T-helper 2 cell treated with Interferon-gamma antibody and Interleukin-4, amounts not matched to agents 5 μg/mL and 100 μg/mL, for 36 hours (primary cell): ENCODE measurements at regions not wholly inside any gene's neighbourhood (a gene's known extent, or its start where the extent isn't known, plus 50 kb on each side); places are given as distances from the start of the nearest gene placed in this dataset.

Experiments used
- DNase-seq: peaks from one replicate; pipeline ENCODE4 v3.0.0; 2021; ENCODE audit warnings: low spot score
- H3K27ac Mint-ChIP-seq: one replicate; pipeline ENCODE4 v1.8.0; 2021; ENCODE audit warnings: mild to moderate bottlenecking, mixed read lengths
- H3K27me3 Mint-ChIP-seq: one replicate; pipeline ENCODE4 v1.8.0; 2021; ENCODE audit warnings: low read depth, mixed read lengths
- H3K36me3 Mint-ChIP-seq: one replicate; pipeline ENCODE4 v1.8.0; 2021; ENCODE audit warnings: low read depth, mixed read lengths
- H3K4me1 Mint-ChIP-seq: one replicate; pipeline ENCODE4 v1.8.0; 2021; ENCODE audit warnings: low read depth, mixed read lengths
- H3K4me3 Mint-ChIP-seq: one replicate; pipeline ENCODE4 v1.8.0; 2022; ENCODE audit warnings: mild to moderate bottlenecking, moderate library complexity, mixed read lengths
- H3K9me3 Mint-ChIP-seq: one replicate; pipeline ENCODE4 v1.8.0; 2021; ENCODE audit warnings: mixed read lengths

GRCh38 chr4:130432289-130432688 lies 1336.3 kb downstream of the C4orf33 start:
- Mint-ChIP-seq H3K9me3 (peaks cover 6% of the 10 kb centered on the region), H3K27me3 (no peaks in the 10 kb centered on the region), H3K36me3 (no peaks in the 10 kb centered on the region), H3K4me3 (no peak overlapping the region), H3K27ac (no peak overlapping the region), H3K4me1 (no peaks in the 10 kb centered on the region)
- DNase-seq: no peak

GRCh38 chr4:130449741-130450140 lies 1353.8 kb downstream of the C4orf33 start:
- Mint-ChIP-seq H3K4me1 (no peaks in the 10 kb centered on the region), H3K27ac (no peak overlapping the region), H3K27me3 (no peaks in the 10 kb centered on the region), H3K9me3 (peaks cover 17% of the 10 kb centered on the region), H3K36me3 (no peaks in the 10 kb centered on the region), H3K4me3 (no peak overlapping the region)
- no peak for DNase-seq

GRCh38 chr4:130468340-130468739 lies 1372.4 kb downstream of the C4orf33 start:
- peaks cover 6% of the 10 kb centered on the region for H3K9me3 Mint-ChIP-seq
- no peaks in the 10 kb centered on the region for H3K36me3 Mint-ChIP-seq
- no peak overlapping the region for H3K27ac Mint-ChIP-seq
- H3K4me1 Mint-ChIP-seq: no peaks in the 10 kb centered on the region
- H3K4me3 Mint-ChIP-seq: no peak overlapping the region
- H3K27me3 Mint-ChIP-seq: no peaks in the 10 kb centered on the region
- no peak for DNase-seq

GRCh38 chr4:130478406-130478805 lies 1382.5 kb downstream of the C4orf33 start:
- DNase-seq: no peak
- no peaks in the 10 kb centered on the region for H3K4me1 Mint-ChIP-seq
- H3K9me3 Mint-ChIP-seq: peaks cover 6% of the 10 kb centered on the region
- no peak overlapping the region for H3K27ac Mint-ChIP-seq
- H3K4me3 Mint-ChIP-seq: no peak overlapping the region
- no peaks in the 10 kb centered on the region for H3K36me3 Mint-ChIP-seq
- no peaks in the 10 kb centered on the region for H3K27me3 Mint-ChIP-seq

- Mint-ChIP-seq H3K4me1 (no peaks in the 10 kb centered on the region), H3K27me3 (no peaks in the 10 kb centered on the region), H3K4me3 (no peak overlapping the region), H3K36me3 (no peaks in the 10 kb centered on the region), H3K9me3 (peaks cover 11% of the 10 kb centered on the region), H3K27ac (no peak overlapping the region)
- DNase-seq: no peak
Observed at GRCh38 chr4:130479020-130479419, 1383.1 kb downstream of the C4orf33 start.

GRCh38 chr4:130479674-130480073 lies 1383.7 kb downstream of the C4orf33 start:
- Mint-ChIP-seq H3K4me3 (no peak overlapping the region), H3K27me3 (no peaks in the 10 kb centered on the region), H3K4me1 (no peaks in the 10 kb centered on the region), H3K9me3 (peaks cover 13% of the 10 kb centered on the region), H3K36me3 (no peaks in the 10 kb centered on the region), H3K27ac (no peak overlapping the region)
- DNase-seq: no peak

GRCh38 chr4:130484826-130485225 lies 1388.9 kb downstream of the C4orf33 start:
- Mint-ChIP-seq H3K4me1 (no peaks in the 10 kb centered on the region), H3K36me3 (no peaks in the 10 kb centered on the region), H3K4me3 (no peak overlapping the region), H3K9me3 (peaks cover 17% of the 10 kb centered on the region), H3K27ac (no peak overlapping the region), H3K27me3 (no peaks in the 10 kb centered on the region)
- DNase-seq: no peak

GRCh38 chr4:130485371-130485770 lies 1389.4 kb downstream of the C4orf33 start:
- H3K27me3 Mint-ChIP-seq: no peaks in the 10 kb centered on the region
- H3K9me3 Mint-ChIP-seq: peaks cover 17% of the 10 kb centered on the region
- DNase-seq: no peak
- H3K36me3 Mint-ChIP-seq: no peaks in the 10 kb centered on the region
- no peak overlapping the region for H3K4me3 Mint-ChIP-seq
- H3K4me1 Mint-ChIP-seq: no peaks in the 10 kb centered on the region
- H3K27ac Mint-ChIP-seq: no peak overlapping the region

GRCh38 chr4:130486186-130486585 lies 1390.2 kb downstream of the C4orf33 start:
- H3K9me3 Mint-ChIP-seq: peaks cover 17% of the 10 kb centered on the region
- no peaks in the 10 kb centered on the region for H3K4me1 Mint-ChIP-seq
- H3K4me3 Mint-ChIP-seq: no peak overlapping the region
- H3K27me3 Mint-ChIP-seq: no peaks in the 10 kb centered on the region
- no peaks in the 10 kb centered on the region for H3K36me3 Mint-ChIP-seq
- no peak overlapping the region for H3K27ac Mint-ChIP-seq
- DNase-seq: no peak

- Mint-ChIP-seq H3K4me3 (no peak overlapping the region), H3K9me3 (peaks cover 24% of the 10 kb centered on the region), H3K27ac (no peak overlapping the region), H3K27me3 (no peaks in the 10 kb centered on the region), H3K36me3 (no peaks in the 10 kb centered on the region), H3K4me1 (no peaks in the 10 kb centered on the region)
- DNase-seq: no peak
Observed at GRCh38 chr4:130486841-130487240, 1390.9 kb downstream of the C4orf33 start.

GRCh38 chr4:130510661-130511060 lies 1414.7 kb downstream of the C4orf33 start:
- Mint-ChIP-seq H3K4me3 (no peak overlapping the region), H3K27ac (no peak overlapping the region), H3K9me3 (peaks cover 12% of the 10 kb centered on the region), H3K36me3 (no peaks in the 10 kb centered on the region), H3K27me3 (no peaks in the 10 kb centered on the region), H3K4me1 (no peaks in the 10 kb centered on the region)
- DNase-seq: no peak

- Mint-ChIP-seq H3K27me3 (no peaks in the 10 kb centered on the region), H3K4me3 (no peak overlapping the region), H3K27ac (no peak overlapping the region), H3K36me3 (no peaks in the 10 kb centered on the region), H3K9me3 (peaks cover 8% of the 10 kb centered on the region), H3K4me1 (no peaks in the 10 kb centered on the region)
- DNase-seq: no peak
Observed at GRCh38 chr4:130511776-130512175, 1415.8 kb downstream of the C4orf33 start.

- no peak for DNase-seq
- Mint-ChIP-seq H3K27me3 (no peaks in the 10 kb centered on the region), H3K4me1 (no peaks in the 10 kb centered on the region), H3K9me3 (peaks cover 25% of the 10 kb centered on the region), H3K4me3 (no peak overlapping the region), H3K27ac (no peak overlapping the region), H3K36me3 (no peaks in the 10 kb centered on the region)
Observed at GRCh38 chr4:130524057-130524456, 1428.1 kb downstream of the C4orf33 start.

- DNase-seq: no peak
- H3K4me3 Mint-ChIP-seq: no peak overlapping the region
- H3K36me3 Mint-ChIP-seq: no peaks in the 10 kb centered on the region
- no peak overlapping the region for H3K27ac Mint-ChIP-seq
- H3K27me3 Mint-ChIP-seq: no peaks in the 10 kb centered on the region
- no peaks in the 10 kb centered on the region for H3K4me1 Mint-ChIP-seq
- H3K9me3 Mint-ChIP-seq: peaks cover 26% of the 10 kb centered on the region
Observed at GRCh38 chr4:130530505-130530904, 1434.6 kb downstream of the C4orf33 start.

GRCh38 chr4:130534651-130535050 lies 1438.7 kb downstream of the C4orf33 start:
- H3K36me3 Mint-ChIP-seq: no peaks in the 10 kb centered on the region
- no peak overlapping the region for H3K27ac Mint-ChIP-seq
- DNase-seq: no peak
- H3K4me1 Mint-ChIP-seq: no peaks in the 10 kb centered on the region
- H3K4me3 Mint-ChIP-seq: no peak overlapping the region
- no peaks in the 10 kb centered on the region for H3K27me3 Mint-ChIP-seq
- H3K9me3 Mint-ChIP-seq: peaks cover 13% of the 10 kb centered on the region
